GM18870 (cell line): ENCODE measurements at regions not wholly inside any gene's neighbourhood (a gene's known extent, or its start where the extent isn't known, plus 50 kb on each side); places are given as distances from the start of the nearest gene placed in this dataset.
"Not testable (repeated sequence)": the region's sequence is repeated elsewhere in the genome, so short reads cannot be mapped to it uniquely, and the experiment has no call there.

Experiments
- ATAC-seq: cut with Tn5 transposase; IDR thresholded peaks from one replicate; pipeline ENCODE4 v1.9.1; 2021; ENCODE audit warnings: moderate library complexity; ENCODE audit not compliant: unreplicated experiment

- ATAC-seq = no peak
These were observed 488.1 kb upstream of the DAB2 start for GRCh38 chr5:39912906-39913305.

DNA sequence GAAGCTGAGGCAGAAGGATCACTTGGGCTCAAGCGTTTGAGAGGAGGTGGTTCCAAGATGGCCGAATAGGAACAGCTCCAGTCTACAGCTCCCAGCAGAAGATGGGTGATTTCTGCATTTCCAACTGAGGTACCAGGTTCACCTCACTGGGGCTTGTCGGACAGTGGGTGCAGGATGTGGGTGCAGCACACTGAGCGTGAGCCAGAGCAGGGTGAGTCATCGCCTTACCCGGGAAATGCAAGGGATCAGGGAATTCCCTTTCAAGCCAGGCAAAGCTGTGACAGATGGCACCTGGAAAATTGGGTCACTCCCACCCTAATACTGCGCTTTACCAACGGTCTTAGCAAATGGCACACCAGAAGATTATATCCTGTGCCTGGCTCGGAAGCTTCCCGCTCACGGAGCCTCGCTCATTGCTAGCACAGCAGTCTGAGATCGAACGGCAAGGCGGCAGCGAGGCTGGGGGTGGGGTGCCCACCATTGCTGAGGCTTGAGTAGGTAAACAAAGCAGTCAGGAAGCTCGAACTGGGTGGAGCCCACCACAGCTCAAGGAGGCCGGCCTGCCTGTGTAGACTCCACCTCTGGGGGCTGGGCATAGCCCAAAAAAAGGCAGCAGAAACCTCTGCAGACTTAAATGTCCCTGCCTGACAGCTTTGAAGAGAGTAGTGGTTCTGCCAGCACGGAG lies 482.6 kb upstream of the DAB2 start:
- ATAC-seq = not testable (repeated sequence)

DNA sequence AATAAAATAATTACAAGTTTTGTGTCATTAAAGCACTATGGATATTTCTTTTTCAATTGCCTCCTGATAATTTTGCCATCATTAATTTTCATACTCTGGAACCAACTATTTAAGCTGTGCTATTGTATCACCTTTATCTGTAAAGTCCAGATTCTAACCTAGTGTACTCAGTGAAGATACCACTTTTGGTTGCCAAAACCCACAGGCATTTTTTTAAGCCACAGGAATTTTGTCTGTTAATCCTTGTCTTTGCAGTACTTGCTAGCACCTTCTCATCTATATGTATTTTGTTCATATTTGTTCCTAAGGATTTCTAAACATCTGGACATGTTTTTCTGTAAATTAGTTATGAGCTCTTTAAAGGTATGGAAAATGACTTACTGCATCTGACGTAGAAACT lies 481.4 kb upstream of the DAB2 start:
- no peak for ATAC-seq

- no peak for ATAC-seq
These were observed 480.6 kb upstream of the DAB2 start for GRCh38 chr5:39905356-39905755.

DNA sequence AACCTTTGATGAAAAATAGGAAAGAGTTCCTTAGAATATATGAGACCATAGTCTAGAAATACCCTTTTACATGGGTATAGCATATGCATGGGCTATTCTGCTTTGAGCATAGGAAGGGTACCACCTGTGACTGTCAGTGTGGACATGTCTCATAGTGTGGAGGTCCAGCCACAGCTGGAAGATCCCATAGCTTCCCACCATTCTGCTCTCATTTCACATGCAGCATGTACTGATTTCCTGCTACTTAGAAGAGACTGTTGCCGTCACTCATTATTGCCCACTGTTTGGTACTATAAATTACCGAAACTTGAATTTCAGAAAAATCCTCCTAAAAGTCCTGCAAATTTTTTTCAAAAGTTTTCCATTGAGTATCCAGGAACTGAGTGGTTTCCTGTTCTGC lies 477.8 kb upstream of the DAB2 start:
- ATAC-seq = no peak

DNA sequence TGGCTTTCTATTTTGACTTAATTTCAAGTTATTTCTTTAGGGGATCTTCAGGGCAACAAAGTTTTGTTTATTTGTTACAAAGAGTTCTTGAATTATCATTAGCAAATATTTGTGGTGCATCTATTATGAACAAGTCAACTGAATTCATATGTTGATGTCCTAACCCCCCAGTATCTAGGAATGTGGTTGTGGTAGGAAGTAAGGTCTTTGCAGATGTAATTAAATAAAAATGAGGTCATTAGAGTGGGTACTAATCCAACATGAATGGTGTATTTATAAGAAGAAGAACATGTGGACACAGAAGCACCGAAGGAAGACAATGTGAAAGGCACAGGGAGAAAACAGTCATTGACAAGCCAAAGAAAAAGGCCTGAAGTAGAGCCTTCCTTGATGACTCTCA lies 474.0 kb upstream of the DAB2 start:
- ATAC-seq = no peak

DNA sequence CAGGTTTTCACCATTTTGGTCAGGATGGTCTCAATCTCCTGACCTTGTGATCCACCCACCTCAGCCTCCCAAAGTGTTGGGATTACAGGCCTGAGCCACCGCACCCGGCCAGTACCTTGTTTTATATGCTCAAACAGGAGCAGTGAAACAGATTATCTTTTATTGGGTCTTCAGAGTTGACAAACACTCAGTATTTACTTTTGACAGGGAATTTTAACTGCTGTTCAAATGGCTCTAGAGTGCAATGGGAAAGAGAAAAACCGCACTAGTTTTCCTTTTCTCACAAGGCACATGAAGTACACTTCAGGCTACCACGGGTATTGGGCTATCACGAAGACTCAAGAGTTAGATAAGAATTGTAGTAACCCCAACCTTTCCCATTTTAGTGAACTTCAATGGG lies 471.9 kb upstream of the DAB2 start:
- no peak for ATAC-seq

- ATAC-seq = no peak
These were observed 471.3 kb upstream of the DAB2 start for GRCh38 chr5:39896104-39896503.

GRCh38 chr5:39892708-39893107 lies 467.9 kb upstream of the DAB2 start:
- no peak for ATAC-seq

DNA sequence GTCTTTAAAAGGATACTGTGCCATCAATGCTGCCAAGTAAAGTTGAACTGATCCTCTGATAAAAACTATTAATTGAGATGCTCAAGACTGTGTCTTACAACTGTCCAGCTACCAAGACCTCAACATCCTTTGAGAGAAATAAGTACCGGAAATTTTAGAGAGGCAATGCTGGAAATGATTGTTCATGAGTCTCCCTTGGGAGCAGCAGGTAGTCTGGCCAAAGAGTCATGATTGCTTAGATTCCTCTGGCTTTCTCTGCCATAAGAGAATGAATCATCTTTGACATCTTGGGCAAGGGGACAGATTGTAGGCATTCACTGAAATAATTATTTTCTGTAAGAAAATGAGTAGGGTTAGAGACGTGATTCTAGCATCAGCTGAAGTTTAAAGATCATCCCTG lies 466.6 kb upstream of the DAB2 start:
- no peak for ATAC-seq

DNA sequence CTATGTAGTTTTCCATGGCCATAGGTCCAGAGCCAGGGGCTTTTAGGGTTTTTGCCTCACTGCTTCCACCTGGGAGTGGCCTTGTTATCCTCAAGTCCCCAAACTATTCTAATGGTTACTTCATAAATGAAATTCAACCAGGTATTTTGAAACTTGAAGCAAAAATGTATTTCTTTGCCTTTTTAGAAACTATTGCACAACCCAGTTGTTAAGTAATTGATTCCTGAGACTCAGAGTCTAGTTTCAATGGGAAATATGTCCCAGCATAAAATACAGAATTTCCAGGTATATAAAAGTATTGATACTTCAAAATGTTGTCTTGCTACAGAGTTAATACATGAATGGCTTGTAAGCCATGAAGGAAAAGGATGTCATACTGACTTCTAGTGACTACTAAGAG lies 456.2 kb upstream of the DAB2 start:
- ATAC-seq = no peak

GRCh38 chr5:39877479-39877878 lies 452.7 kb upstream of the DAB2 start:
- no peak for ATAC-seq

GRCh38 chr5:39876146-39876545 lies 451.4 kb upstream of the DAB2 start:
- ATAC-seq = no peak

DNA sequence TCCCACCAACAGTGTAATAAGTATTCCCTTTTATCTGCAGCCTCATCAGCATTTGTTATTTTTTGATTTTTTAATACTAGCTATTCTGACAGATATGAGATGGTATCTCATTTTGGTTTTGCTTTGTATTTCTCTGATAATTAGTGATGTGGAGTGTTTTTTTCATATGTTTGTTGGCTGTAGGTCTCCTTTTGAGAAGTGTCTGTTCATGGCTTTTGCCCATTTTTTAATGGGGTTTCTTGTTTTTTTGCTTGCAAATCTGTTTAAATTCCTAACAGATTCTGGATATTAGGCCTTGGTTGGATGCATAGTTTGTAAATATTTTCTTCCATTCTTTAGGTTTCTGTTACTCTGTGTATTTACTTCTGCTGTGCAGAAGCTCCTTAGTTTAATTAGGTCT lies 445.4 kb upstream of the DAB2 start:
- ATAC-seq = no peak

DNA sequence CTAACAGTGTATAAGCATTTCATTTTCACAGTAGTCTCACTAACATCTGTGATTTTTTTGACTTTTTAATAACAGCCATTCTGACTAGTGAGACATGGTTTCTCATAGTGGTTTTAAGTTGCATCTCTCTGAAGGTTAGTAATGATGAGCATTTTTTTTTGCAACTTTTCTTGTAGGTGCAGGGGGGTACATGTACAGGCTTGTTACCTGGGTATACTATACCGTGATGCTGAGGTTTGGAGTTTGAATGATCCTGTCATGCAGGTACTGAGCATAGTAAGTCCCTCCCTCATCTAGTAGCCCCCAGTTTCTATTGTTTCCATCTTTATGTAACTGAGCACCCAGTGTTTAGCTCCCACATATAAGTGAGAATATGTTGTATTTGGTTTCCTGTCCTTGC lies 444.6 kb upstream of the DAB2 start:
- ATAC-seq = no peak

GRCh38 chr5:39867923-39868322 lies 443.1 kb upstream of the DAB2 start:
- no peak for ATAC-seq

GRCh38 chr5:39863926-39864552 lies 439.3 kb upstream of the DAB2 start:
- ATAC-seq = no peak

DNA sequence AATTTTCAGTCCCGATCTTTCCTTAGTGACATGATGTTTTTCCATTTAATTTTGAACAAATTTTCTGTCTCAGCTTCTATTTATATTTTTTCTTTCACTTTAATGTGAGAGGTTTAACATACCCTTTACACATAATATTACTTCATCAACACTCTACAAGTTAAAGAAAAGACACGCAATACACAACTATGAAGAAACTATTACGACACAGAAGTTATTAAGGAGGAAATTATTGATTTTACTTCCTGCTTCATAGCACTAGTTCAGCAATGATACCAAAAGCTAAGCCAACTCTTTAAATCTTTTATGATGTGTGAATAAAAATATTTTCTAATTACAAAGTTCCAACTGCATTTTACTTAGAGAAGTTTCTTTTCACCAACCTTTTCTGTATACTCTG lies 432.3 kb upstream of the DAB2 start:
- no peak for ATAC-seq

GRCh38 chr5:39854771-39855410 lies 430.1 kb upstream of the DAB2 start:
- no peak for ATAC-seq

GRCh38 chr5:39850291-39850690 lies 425.5 kb upstream of the DAB2 start:
- no peak for ATAC-seq

GRCh38 chr5:39846144-39846543 lies 421.4 kb upstream of the DAB2 start:
- ATAC-seq = no peak

GRCh38 chr5:39843767-39844166 lies 419.0 kb upstream of the DAB2 start:
- no peak for ATAC-seq

DNA sequence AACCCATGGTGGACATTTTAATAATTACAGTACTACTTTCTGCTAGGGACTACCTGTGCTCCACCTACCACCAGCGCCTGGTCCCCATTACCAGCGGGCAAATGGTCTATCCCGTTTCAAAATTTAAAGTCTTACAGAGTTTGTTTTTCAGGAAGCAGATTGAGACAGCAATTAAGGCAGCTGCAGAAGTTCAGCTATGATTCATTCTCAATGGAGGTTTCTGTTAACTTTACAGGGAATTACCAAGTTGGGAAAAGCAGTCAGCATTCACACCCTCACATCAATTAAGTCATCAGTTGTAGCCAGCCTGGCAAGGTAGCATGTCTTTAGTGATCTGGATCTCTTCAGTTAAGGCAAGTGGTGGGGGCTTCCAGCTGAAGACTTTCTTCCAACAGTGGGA lies 410.6 kb upstream of the DAB2 start:
- no peak for ATAC-seq
